HepG2 (cell line): ENCODE measurements at regions not wholly inside any gene's neighbourhood (a gene's known extent, or its start where the extent isn't known, plus 50 kb on each side); places are given as distances from the start of the nearest gene placed in this dataset.
A peak's percentile ranks its signal among the peaks of the same experiment; 100 is the strongest.

Experiments
- ADNP ChIP-seq: sonication (generic); formaldehyde crosslinking; IDR thresholded peaks from 2 replicates; pipeline ENCODE4 v1.4.0; 2020; ENCODE audit warnings: missing genetic modification reagents
- ARNT2 ChIP-seq: sonication (generic); formaldehyde crosslinking; IDR thresholded peaks from 2 replicates; pipeline ENCODE4 v1.8.0; 2022; ENCODE audit warnings: mild to moderate bottlenecking, low read depth, missing genetic modification reagents, moderate library complexity
- ASH2L ChIP-seq: fragments of 300-600, 200-600 bp; sonication (generic); IDR thresholded peaks from 2 replicates; pipeline ENCODE4 v1.7.0; 2017; ENCODE audit warnings: low read depth, mild to moderate bottlenecking, moderate library complexity, mixed read lengths, low read length; ENCODE audit not compliant: insufficient read length
- MEF2D ChIP-seq: sonication (generic); formaldehyde crosslinking; IDR thresholded peaks from 2 replicates; pipeline ENCODE4 v1.5.1; 2020; ENCODE audit warnings: mild to moderate bottlenecking, missing genetic modification reagents
- MIER3 ChIP-seq: IDR thresholded peaks from 2 replicates; pipeline ENCODE4 v1.6.1; 2016; ENCODE audit warnings: missing compliant biosample characterization, borderline replicate concordance
- MTERF4 ChIP-seq: sonication (generic); formaldehyde crosslinking; IDR thresholded peaks from 2 replicates; pipeline ENCODE4 v1.8.0; 2023; ENCODE audit warnings: mild to moderate bottlenecking, missing genetic modification reagents
- NCOA1 ChIP-seq: sonication (generic); formaldehyde crosslinking; IDR thresholded peaks from 2 replicates; pipeline ENCODE4 v1.9.0; 2021; ENCODE audit warnings: missing genetic modification reagents
- REPIN1 ChIP-seq: sonication (generic); formaldehyde crosslinking; IDR thresholded peaks from 2 replicates; pipeline ENCODE4 v1.8.0; 2022; ENCODE audit warnings: missing genetic modification reagents, low read depth, mild to moderate bottlenecking, borderline replicate concordance
- TBX3 ChIP-seq: fragments of 450-650 bp; IDR thresholded peaks from 2 replicates; pipeline ENCODE4 v1.6.1; 2017; ENCODE audit warnings: antibody characterized with exemption, mild to moderate bottlenecking, inconsistent platforms, borderline replicate concordance
- TIGD3 ChIP-seq: sonication (generic); formaldehyde crosslinking; IDR thresholded peaks from 2 replicates; pipeline ENCODE4 v1.5.1; 2020; ENCODE audit warnings: mild to moderate bottlenecking, missing genetic modification reagents, borderline replicate concordance
- ZBTB3 ChIP-seq: sonication (generic); formaldehyde crosslinking; IDR thresholded peaks from 2 replicates; pipeline ENCODE4 v1.4.0; 2020; ENCODE audit warnings: low read depth, mild to moderate bottlenecking, moderate library complexity, missing genetic modification reagents, borderline replicate concordance
- ZNF205 ChIP-seq: IDR thresholded peaks from 2 replicates; pipeline ENCODE4 v1.6.1; 2018; ENCODE audit warnings: missing biosample characterization, missing genetic modification reagents
- ZNF281 ChIP-seq: sonication (generic); formaldehyde crosslinking; IDR thresholded peaks from 2 replicates; pipeline ENCODE4 v1.4.0; 2020; ENCODE audit warnings: missing genetic modification reagents, borderline replicate concordance
- ZNF30 ChIP-seq: sonication (generic); formaldehyde crosslinking; IDR thresholded peaks from 2 replicates; pipeline ENCODE4 v1.5.0; 2020; ENCODE audit warnings: mild to moderate bottlenecking, missing genetic modification reagents
- ZNF337 ChIP-seq: sonication (generic); formaldehyde crosslinking; IDR thresholded peaks from 2 replicates; pipeline ENCODE4 v1.5.1; 2020; ENCODE audit warnings: missing genetic modification reagents, low read depth, mild to moderate bottlenecking, borderline replicate concordance
- ZNF670 ChIP-seq: sonication (generic); formaldehyde crosslinking; IDR thresholded peaks from 2 replicates; pipeline ENCODE4 v1.8.0; 2022; ENCODE audit warnings: mild to moderate bottlenecking, missing genetic modification reagents, borderline replicate concordance
- ZNF790 ChIP-seq: sonication (generic); formaldehyde crosslinking; IDR thresholded peaks from 2 replicates; pipeline ENCODE4 v1.8.0; 2022; ENCODE audit warnings: missing genetic modification reagents, mild to moderate bottlenecking, borderline replicate concordance
- TF ChIP-seq, protein P1 (sequence below): sonication (generic); formaldehyde crosslinking; IDR thresholded peaks from 2 replicates; pipeline ENCODE4 v1.8.0; 2022; ENCODE audit warnings: mild to moderate bottlenecking, missing genetic modification reagents, borderline replicate concordance
- TF ChIP-seq, protein P2 (sequence below): sonication (generic); formaldehyde crosslinking; IDR thresholded peaks from 2 replicates; pipeline ENCODE4 v1.5.1; 2020; ENCODE audit warnings: missing genetic modification reagents, mild to moderate bottlenecking, borderline replicate concordance

DNA sequence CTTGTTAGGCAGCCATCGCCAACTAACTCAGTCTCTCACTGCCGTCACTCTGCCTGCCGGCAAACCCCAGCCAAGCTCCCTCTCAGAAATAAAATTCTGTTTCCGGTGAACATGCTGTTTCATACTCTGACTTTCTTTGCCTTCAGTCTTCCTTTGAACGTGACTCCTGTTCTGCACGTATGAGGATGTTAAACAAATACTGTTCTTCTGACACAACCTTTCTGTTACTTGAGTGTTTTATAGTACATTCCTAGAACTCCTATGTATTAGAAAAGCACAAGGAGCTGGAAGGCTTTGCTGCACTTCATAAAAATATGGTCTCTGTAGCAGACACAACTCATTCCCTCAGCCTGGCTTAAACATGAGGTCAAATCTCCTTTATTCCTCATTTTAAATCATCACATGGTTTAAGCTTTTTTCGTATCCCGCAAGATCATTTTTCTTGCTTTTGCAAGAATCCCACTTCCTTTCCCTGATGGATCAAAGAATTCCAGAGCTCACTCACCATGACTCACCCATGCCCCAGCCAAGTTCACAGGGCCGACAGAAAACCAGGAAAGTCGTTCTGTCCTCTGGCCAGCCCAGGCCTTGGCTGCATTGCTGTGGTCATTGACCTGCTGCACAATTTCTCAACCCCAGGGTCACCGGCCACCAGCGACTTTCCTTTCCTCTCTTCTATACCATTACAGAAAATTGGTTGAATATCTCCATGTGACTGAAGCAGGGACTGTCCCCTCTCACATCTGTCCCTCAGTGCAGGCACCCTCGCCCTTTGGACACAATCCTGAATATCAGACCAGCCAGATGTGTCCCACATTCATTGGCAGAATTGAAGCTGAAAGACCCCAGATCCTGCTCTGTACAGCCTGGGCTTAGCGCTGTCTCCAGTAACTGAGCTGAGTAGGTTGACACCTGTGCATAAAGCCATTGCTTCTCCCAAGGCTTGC is 183.1 kb upstream of the ARL4C start (continued):
- TF ChIP-seq, protein P1, sequence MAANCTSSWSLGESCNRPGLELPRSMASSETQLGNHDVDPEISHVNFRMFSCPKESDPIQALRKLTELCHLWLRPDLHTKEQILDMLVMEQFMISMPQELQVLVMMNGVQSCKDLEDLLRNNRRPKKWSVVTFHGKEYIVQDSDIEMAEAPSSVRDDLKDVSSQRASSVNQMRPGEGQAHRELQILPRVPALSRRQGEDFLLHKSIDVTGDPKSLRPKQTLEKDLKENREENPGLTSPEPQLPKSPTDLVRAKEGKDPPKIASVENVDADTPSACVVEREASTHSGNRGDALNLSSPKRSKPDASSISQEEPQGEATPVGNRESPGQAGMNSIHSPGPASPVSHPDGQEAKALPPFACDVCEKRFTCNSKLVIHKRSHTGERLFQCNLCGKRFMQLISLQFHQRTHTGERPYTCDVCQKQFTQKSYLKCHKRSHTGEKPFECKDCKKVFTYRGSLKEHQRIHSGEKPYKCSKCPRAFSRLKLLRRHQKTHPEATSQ (CRISPR knock-in tag) = 0 out of 2 replicates have a peak, but pooled peaks have one; percentile 74
- TF ChIP-seq ZNF337 = no peak
- no peak for TF ChIP-seq ZNF670 (CRISPR knock-in tag)
- peak; percentile 81; the same call in 1 of the 2 replicates for TF ChIP-seq ZNF281
- no peak for TF ChIP-seq ARNT2 (CRISPR knock-in tag)
- no peak for TF ChIP-seq ZNF790 (CRISPR knock-in tag)
- TF ChIP-seq ZNF30 = no peak
- no peak for TF ChIP-seq ZBTB3 (CRISPR knock-in tag)
- peak; percentile 66; the same call in 1 of the 2 replicates for TF ChIP-seq ZNF205 (CRISPR knock-in tag)
- TF ChIP-seq MTERF4 (CRISPR knock-in tag) = peak; percentile 82; the same call in 1 of the 2 replicates
- TF ChIP-seq ASH2L = peak; percentile 82
- peak; percentile 91 for TF ChIP-seq MIER3 (CRISPR knock-in tag)
- peak; percentile 77 for TF ChIP-seq REPIN1 (CRISPR knock-in tag)
- no peak for TF ChIP-seq NCOA1 (CRISPR knock-in tag)
- TF ChIP-seq, protein P2, sequence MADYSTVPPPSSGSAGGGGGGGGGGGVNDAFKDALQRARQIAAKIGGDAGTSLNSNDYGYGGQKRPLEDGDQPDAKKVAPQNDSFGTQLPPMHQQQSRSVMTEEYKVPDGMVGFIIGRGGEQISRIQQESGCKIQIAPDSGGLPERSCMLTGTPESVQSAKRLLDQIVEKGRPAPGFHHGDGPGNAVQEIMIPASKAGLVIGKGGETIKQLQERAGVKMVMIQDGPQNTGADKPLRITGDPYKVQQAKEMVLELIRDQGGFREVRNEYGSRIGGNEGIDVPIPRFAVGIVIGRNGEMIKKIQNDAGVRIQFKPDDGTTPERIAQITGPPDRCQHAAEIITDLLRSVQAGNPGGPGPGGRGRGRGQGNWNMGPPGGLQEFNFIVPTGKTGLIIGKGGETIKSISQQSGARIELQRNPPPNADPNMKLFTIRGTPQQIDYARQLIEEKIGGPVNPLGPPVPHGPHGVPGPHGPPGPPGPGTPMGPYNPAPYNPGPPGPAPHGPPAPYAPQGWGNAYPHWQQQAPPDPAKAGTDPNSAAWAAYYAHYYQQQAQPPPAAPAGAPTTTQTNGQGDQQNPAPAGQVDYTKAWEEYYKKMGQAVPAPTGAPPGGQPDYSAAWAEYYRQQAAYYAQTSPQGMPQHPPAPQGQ = no peak
- TF ChIP-seq ADNP (CRISPR knock-in tag) = no peak
- TF ChIP-seq TIGD3 (CRISPR knock-in tag) = no peak
- TF ChIP-seq TBX3 = no peak
- TF ChIP-seq MEF2D (CRISPR knock-in tag) = peak; percentile 68; the same call in 1 of the 2 replicates
